ENCODE measurements at regions not wholly inside any gene's neighbourhood (a gene's known extent, or its start where the extent isn't known, plus 50 kb on each side); places are given as distances from the start of the nearest gene placed in this dataset.

- TF ChIP-seq CTCF (IDR thresholded peaks at IDR 0.05 in 4 of 5, conservative IDR thresholded peaks at IDR 0.05 in 1 of 5) = no peak
- no peak for TF ChIP-seq POLR2A (IDR thresholded peaks at IDR 0.05)
These were observed 181.6 kb upstream of the NFE2L3 start for GRCh38 chr7:25970356-25970755.

Measured in gastrocnemius medialis (tissue), 4 donors.